RWPE1 (cell line): ENCODE measurements at regions not wholly inside any gene's neighbourhood (a gene's known extent, or its start where the extent isn't known, plus 50 kb on each side); places are given as distances from the start of the nearest gene placed in this dataset.
A peak's percentile ranks its signal among the peaks of the same experiment; 100 is the strongest.

Experiments
- CTCF ChIA-PET: fragments of 350-600 bp; sonication (Branson Sonifier 250); formaldehyde crosslinking; extraction: SDS; loops from one replicate; lab custom pipeline; 2021; lab: Yijun Ruan, JAX
- POLR2A ChIA-PET: fragments of 400-600 bp; formaldehyde crosslinking; extraction: SDS; loops from one replicate; lab custom pipeline; 2020; ENCODE audit warnings: antibody characterized with exemption; ENCODE audit not compliant: low non-redundant PET; lab: Yijun Ruan, JAX
- DNase-seq: peaks from one replicate; pipeline ENCODE4 v3.0.0; 2012; ENCODE audit warnings: low spot score
- H3K27ac ChIP-seq: fragments of 450-650 bp; 2 replicates; pipeline ENCODE4 v1.5.1; 2017
- CTCF ChIP-seq: fragments of 450-650 bp; conservative IDR thresholded peaks from 2 replicates; pipeline ENCODE4 v1.5.1; 2017; ENCODE audit warnings: low read depth, mild to moderate bottlenecking

- ChIA-PET POLR2A (no interaction called here), CTCF (no interaction called here)
- no peak for TF ChIP-seq CTCF
Observed at GRCh38 chr5:120151825-120152224, 312.3 kb upstream of the PRR16 start.

GRCh38 chr5:120152472-120152871 lies 311.6 kb upstream of the PRR16 start:
- peak; percentile 35 for DNase-seq
- ChIA-PET CTCF (interaction anchor here (0.6 kb wide), 1 partner anchor 681 kb away, joined by 4 read pairs; no protein-coding TSS in a partner anchor), POLR2A (no interaction called here)
- no peak for TF ChIP-seq CTCF
- no peak overlapping the region for H3K27ac ChIP-seq

More at GRCh38 chr5:120151825-120152224, 312.3 kb upstream of the PRR16 start:
- no peak for DNase-seq
- H3K27ac ChIP-seq: no peak overlapping the region

- TF ChIP-seq CTCF: no peak
- DNase-seq: no peak
- ChIA-PET POLR2A (no interaction called here), CTCF (no interaction called here)
- H3K27ac ChIP-seq: no peak overlapping the region
Observed at GRCh38 chr5:120152931-120153330, 311.2 kb upstream of the PRR16 start.

- H3K27ac ChIP-seq: no peak overlapping the region
- no peak for DNase-seq
- CTCF ChIA-PET: no interaction called here
- TF ChIP-seq CTCF: no peak
- POLR2A ChIA-PET: no interaction called here
Observed at GRCh38 chr5:120153551-120153950, 310.5 kb upstream of the PRR16 start.

- POLR2A ChIA-PET: no interaction called here
- no peak for TF ChIP-seq CTCF
Observed at GRCh38 chr5:120155873-120156272, 308.2 kb upstream of the PRR16 start.

GRCh38 chr5:120158211-120158610 lies 305.9 kb upstream of the PRR16 start:
- ChIA-PET POLR2A (no interaction called here), CTCF (no interaction called here)
- no peak for TF ChIP-seq CTCF
- no peak for DNase-seq
- no peak overlapping the region for H3K27ac ChIP-seq

More at GRCh38 chr5:120155873-120156272, 308.2 kb upstream of the PRR16 start:
- no peak for DNase-seq
- H3K27ac ChIP-seq: no peak overlapping the region
- CTCF ChIA-PET: no interaction called here
